Subcutaneous abdominal adipose tissue (tissue), 5 donors: ENCODE measurements at regions not wholly inside any gene's neighbourhood (a gene's known extent, or its start where the extent isn't known, plus 50 kb on each side); places are given as distances from the start of the nearest gene placed in this dataset.

Experiments
- H3K27ac ChIP-seq: one replicate; pipeline ENCODE4 v1.7.0; 2013; ENCODE audit warnings: low read depth, mild to moderate bottlenecking, inconsistent platforms, low read length, moderate library complexity
- H3K27me3 ChIP-seq, 5 donors: one replicate each; pipeline ENCODE4 v1.7.0; 2013; ENCODE audit warnings: low read length in 5 of 5, inconsistent platforms in 1 of 5; ENCODE audit not compliant: control insufficient read depth in 5 of 5, insufficient read depth in 4 of 5
- H3K36me3 ChIP-seq, 5 donors: one replicate each; pipeline ENCODE4 v1.7.0; 2013; ENCODE audit warnings: low read length in 5 of 5; ENCODE audit not compliant: control insufficient read depth in 5 of 5, insufficient read depth in 5 of 5
- H3K4me1 ChIP-seq, 5 donors: one replicate each; pipeline ENCODE4 v1.7.0; 2013; ENCODE audit warnings: low read length in 5 of 5, mild to moderate bottlenecking in 3 of 5, moderate library complexity in 1 of 5; ENCODE audit not compliant: control insufficient read depth in 5 of 5, insufficient read depth in 5 of 5
- H3K4me3 ChIP-seq, 5 donors: one replicate each; pipeline ENCODE4 v1.7.0; 2013; ENCODE audit warnings: low read length in 5 of 5, low read depth in 1 of 5
- H3K9ac ChIP-seq, 5 donors: one replicate each; pipeline ENCODE4 v1.7.0; 2013; ENCODE audit warnings: low read length in 5 of 5, mild to moderate bottlenecking in 4 of 5, moderate library complexity in 3 of 5
- H3K9me3 ChIP-seq, 5 donors: one replicate each; pipeline ENCODE4 v1.7.0; 2013; ENCODE audit warnings: low read length in 5 of 5; ENCODE audit not compliant: control insufficient read depth in 5 of 5
- donor health status: healthy.
- donor health status: healthy.
- donor health status: healthy.
- donor health status: healthy.
- donor health status: healthy.

- H3K4me1 ChIP-seq, result peaks cover 0 to 2% (median 0%) of the 10 kb centered on the region in 5 donors
These were observed 90.2 kb upstream of the UNC5C start for GRCh38 chr4:95638920-95639501.

DNA sequence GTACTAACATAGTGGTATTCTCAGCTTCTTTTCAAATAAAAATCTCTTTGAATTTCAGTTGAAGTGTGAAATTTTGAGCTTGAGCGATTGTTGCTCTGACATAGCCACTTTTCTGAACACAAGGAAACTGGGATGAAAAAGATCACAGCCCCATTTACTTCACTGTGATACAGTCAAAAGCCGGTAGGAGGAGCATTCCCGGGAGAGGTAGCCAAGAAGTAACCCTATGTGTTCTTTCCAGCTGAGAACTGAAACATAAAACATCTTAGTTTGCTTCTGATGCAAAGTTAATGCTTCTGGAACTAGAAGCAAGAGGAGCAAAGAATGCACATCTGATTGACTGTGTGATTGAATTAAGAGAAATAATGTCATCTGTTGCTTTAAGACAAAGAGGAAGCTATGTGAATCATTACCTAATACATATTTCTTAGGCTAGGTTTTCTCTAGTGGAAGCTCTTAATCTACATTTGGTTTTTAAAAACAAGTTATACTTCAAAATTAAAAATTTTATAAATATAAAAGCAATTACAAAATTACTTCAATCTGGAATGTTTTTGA is 88.3 kb upstream of the UNC5C start:
- Histone ChIP-seq H3K27ac (no peak overlapping the region), H3K27me3 (no peaks in the 10 kb centered on the region), H3K36me3 (no peaks in the 10 kb centered on the region), H3K9ac (no peak overlapping the region), H3K9me3 (no peaks in the 10 kb centered on the region), H3K4me3 (no peak overlapping the region), H3K4me1 (peaks cover 0 to 2% (median 0%) of the 10 kb centered on the region in 5 donors)

More at GRCh38 chr4:95638920-95639501, 90.2 kb upstream of the UNC5C start:
- Histone ChIP-seq H3K27me3 (no peaks in the 10 kb centered on the region), H3K9me3 (no peaks in the 10 kb centered on the region), H3K27ac (no peak overlapping the region), H3K4me3 (no peak overlapping the region), H3K36me3 (no peaks in the 10 kb centered on the region), H3K9ac (no peak overlapping the region)

DNA sequence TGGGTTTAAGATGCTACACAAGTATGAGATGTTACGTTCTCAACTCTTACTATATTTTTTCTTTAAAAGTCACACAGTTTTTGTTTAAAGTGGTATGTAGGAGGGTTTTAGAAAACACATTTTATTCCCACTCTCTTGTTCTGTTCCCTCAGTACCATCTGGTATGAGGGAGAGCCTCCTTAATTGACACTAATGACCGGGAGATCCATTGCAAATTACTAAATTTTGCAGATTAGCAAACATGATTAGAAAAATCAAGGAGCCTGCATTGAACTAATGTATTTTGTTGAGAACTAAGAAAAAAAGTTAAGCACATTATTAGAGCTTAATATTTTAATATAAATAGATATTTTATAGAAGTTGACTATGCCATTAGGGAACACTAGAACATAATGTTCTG is 87.3 kb upstream of the UNC5C start:
- Histone ChIP-seq H3K27ac (no peak overlapping the region), H3K9ac (no peak overlapping the region), H3K27me3 (no peaks in the 10 kb centered on the region), H3K4me3 (no peak overlapping the region), H3K9me3 (no peaks in the 10 kb centered on the region), H3K4me1 (peaks cover 0 to 2% (median 0%) of the 10 kb centered on the region in 5 donors), H3K36me3 (no peaks in the 10 kb centered on the region)

DNA sequence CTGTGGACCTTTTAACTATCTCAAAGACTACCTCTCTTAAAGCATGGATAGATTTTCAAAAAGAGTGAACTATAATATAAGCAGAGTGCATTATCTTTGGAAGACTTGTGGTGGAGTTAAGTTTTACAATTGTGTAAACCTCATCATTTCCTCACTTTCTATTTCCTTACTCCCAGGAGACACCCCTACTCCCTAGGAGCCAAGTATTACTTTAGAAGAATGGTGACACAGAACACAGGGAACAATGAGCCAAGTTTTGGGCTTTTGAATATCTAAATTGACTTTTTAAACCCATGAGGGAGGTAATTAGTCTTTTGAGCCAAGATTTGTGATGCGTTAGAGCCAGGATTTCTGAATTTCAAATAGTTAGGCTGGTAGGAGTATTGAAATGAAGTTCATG is 78.9 kb upstream of the UNC5C start:
- Histone ChIP-seq H3K4me1 (peaks cover 0 to 5% (median 2%) of the 10 kb centered on the region in 5 donors), H3K4me3 (no peak overlapping the region), H3K9me3 (no peaks in the 10 kb centered on the region), H3K36me3 (no peaks in the 10 kb centered on the region), H3K27ac (no peak overlapping the region), H3K27me3 (no peaks in the 10 kb centered on the region), H3K9ac (no peak overlapping the region)

DNA sequence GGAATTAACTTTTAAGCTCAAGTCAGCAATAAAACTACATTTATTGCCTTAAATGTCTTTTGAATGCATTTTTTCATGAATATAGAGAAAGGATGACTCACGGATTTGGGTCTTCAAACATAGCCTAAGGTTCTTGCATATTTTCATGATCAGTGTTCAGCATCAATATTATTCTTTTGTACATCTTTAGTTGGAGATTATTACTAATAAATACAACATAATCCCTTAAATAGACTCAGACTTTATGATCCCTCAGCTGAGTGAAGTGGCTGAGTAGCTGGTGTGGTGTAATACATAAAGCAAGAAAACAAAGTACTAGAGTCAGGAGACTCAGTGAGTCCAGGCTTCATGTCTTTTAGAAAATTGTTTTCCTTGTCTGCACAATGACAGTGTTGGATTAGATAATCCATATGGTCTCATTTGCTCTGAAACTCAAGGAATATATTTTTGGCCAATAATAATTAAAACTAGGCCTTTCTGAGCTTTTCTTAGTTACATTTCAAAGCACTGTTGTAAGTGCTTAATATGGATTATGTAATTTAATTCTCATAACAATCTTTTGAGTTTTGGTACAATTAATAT is 78.3 kb upstream of the UNC5C start:
- H3K9ac ChIP-seq, result no peak overlapping the region
- H3K4me3 ChIP-seq, result no peak overlapping the region
- H3K27me3 ChIP-seq, result no peaks in the 10 kb centered on the region

DNA sequence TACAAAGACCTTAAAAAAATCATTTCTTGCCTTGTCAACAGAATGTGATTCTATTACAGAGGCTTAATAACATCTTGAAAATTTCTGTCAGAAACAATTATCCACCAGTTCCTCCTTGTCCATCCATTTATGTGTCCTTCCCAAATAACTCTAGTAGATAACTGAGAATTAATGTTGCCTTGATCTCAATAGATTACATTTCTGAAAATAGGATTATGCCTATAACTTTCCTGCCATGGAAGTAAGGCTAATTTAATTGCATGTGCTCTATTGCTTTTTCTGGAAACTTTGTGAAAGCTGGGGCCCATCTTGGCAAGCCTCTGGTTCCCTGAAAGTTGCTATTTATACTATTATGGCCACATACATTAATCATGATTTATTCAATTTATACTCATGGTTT is 76.2 kb upstream of the UNC5C start:
- Histone ChIP-seq H3K4me3 (no peak overlapping the region), H3K4me1 (peaks cover 0 to 5% (median 2%) of the 10 kb centered on the region in 5 donors), H3K36me3 (no peaks in the 10 kb centered on the region), H3K27me3 (no peaks in the 10 kb centered on the region), H3K9me3 (no peaks in the 10 kb centered on the region), H3K27ac (no peak overlapping the region), H3K9ac (no peak overlapping the region)

More for the DNA sequence above, 78.3 kb upstream of the UNC5C start:
- Histone ChIP-seq H3K4me1 (peaks cover 0 to 5% (median 2%) of the 10 kb centered on the region in 5 donors), H3K36me3 (no peaks in the 10 kb centered on the region), H3K27ac (no peak overlapping the region), H3K9me3 (no peaks in the 10 kb centered on the region)

GRCh38 chr4:95619525-95620443 is 71.0 kb upstream of the UNC5C start:
- H3K9me3 ChIP-seq, result no peaks in the 10 kb centered on the region
- H3K4me3 ChIP-seq, result no peak overlapping the region
- peaks cover 0 to 3% (median 0%) of the 10 kb centered on the region in 5 donors for H3K4me1 ChIP-seq
- no peak overlapping the region for H3K27ac ChIP-seq
- no peaks in the 10 kb centered on the region for H3K36me3 ChIP-seq
- H3K9ac ChIP-seq, result no peak overlapping the region
- no peaks in the 10 kb centered on the region for H3K27me3 ChIP-seq

DNA sequence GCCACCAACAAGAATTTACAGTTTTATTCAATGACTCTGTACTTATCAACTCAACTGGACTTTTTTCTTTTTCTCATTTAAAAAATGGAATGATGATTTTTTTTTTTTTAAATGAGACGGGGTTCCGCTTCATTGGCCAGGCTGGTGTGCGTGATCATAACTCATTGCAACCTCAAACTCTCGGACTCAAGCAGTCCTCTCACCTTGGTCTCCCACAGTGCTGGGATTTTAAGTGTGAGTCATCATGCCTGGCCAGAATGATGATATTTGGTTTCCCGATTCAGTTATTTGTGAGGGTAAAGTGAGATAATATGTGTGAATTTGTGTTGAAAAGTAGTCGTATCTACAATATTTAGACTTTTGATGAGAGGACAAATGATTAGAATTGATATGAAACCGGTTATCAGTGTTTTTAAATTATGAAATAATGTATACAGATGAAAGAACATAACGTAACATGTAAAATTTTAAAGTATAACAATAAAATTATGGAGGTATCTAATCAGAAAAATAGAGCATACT is 66.0 kb upstream of the UNC5C start:
- no peak overlapping the region for H3K27ac ChIP-seq
- H3K4me1 ChIP-seq, result no peaks in the 10 kb centered on the region
- H3K9me3 ChIP-seq, result no peaks in the 10 kb centered on the region
- no peaks in the 10 kb centered on the region for H3K27me3 ChIP-seq
- H3K4me3 ChIP-seq, result no peak overlapping the region
- no peaks in the 10 kb centered on the region for H3K36me3 ChIP-seq
- H3K9ac ChIP-seq, result no peak overlapping the region

DNA sequence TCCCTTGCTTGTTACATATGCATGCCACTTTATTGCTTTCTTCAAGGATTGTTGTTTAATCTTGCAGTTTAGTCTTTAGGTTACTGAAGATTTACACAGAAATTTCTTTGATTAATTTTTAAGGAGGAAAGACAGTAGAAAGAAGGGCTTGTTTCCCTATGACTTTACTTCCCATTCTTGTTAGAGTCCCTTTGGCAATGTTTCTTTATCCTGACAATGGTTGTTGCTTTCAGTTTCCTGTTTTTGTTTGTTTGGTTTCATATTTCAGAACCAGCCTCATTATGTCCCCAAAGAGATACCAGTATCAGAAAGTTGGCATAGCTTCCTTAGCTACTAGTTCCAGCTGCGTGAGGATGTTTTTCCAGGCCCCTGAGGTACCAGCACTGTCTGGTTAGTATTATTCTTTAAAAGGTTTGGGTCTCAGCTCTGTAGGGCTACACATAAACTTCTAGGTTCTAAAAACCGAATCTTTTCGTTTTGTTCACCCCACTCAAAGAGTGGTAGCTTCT is 61.3 kb upstream of the UNC5C start:
- Histone ChIP-seq H3K9ac (no peak overlapping the region), H3K4me1 (no peaks in the 10 kb centered on the region), H3K9me3 (no peaks in the 10 kb centered on the region), H3K27me3 (no peaks in the 10 kb centered on the region), H3K36me3 (no peaks in the 10 kb centered on the region), H3K4me3 (no peak overlapping the region), H3K27ac (no peak overlapping the region)
